ENCODE measurements at regions not wholly inside any gene's neighbourhood (a gene's known extent, or its start where the extent isn't known, plus 50 kb on each side); places are given as distances from the start of the nearest gene placed in this dataset.

GRCh38 chr11:15390857-15391256 is 276.1 kb downstream of the INSC start:
- Histone ChIP-seq H3K9me2 (replicated peaks; ENCODE audit: low read length) (no peaks in the 10 kb centered on the region), H3K79me2 (ENCODE audit: low read length) (no peaks in the 10 kb centered on the region), H3K4me2 (ENCODE audit: low read length) (no peak overlapping the region), H4K20me1 (ENCODE audit: low read length) (no peaks in the 10 kb centered on the region), H3K9me3 (ENCODE audit: low read length) (peaks cover 10% of the 10 kb centered on the region; the same call in 1 of the 2 replicates), H3K9ac (ENCODE audit: low read length) (no peak overlapping the region), H2AFZ (ENCODE audit: low read length) (no peak overlapping the region), H3F3A (ENCODE audit: low read length, unreplicated experiment) (no peaks in the 10 kb centered on the region), H3K36me3 (ENCODE audit: low read depth, low read length) (no peaks in the 10 kb centered on the region), H3K27ac (ENCODE audit: low read length) (no peak overlapping the region), H3K4me1 (ENCODE audit: insufficient read depth, low read length) (no peaks in the 10 kb centered on the region), H3K27me3 (ENCODE audit: low read length) (no peaks in the 10 kb centered on the region), H3K4me3 (ENCODE audit: low read length) (no peak overlapping the region)
- ChIA-PET POLR2A (ENCODE audit: unreplicated experiment) (no interaction called here), CTCF (no interaction called here)
- ATAC-seq (no peak), DNase-seq (no peak)
- intact Hi-C loops (cut with micrococcal nuclease): no loop called here
- BruUV-seq (replicated peaks): no TSS peak
- TF ChIP-seq EZH2phosphoT487 (IDR thresholded peaks at IDR 0.05; ENCODE audit: borderline replicate concordance, low read length) (no peak), EZH2 (IDR thresholded peaks at IDR 0.05; ENCODE audit: low read length, unreplicated experiment) (no peak)
- TF ChIP-seq, protein P1, sequence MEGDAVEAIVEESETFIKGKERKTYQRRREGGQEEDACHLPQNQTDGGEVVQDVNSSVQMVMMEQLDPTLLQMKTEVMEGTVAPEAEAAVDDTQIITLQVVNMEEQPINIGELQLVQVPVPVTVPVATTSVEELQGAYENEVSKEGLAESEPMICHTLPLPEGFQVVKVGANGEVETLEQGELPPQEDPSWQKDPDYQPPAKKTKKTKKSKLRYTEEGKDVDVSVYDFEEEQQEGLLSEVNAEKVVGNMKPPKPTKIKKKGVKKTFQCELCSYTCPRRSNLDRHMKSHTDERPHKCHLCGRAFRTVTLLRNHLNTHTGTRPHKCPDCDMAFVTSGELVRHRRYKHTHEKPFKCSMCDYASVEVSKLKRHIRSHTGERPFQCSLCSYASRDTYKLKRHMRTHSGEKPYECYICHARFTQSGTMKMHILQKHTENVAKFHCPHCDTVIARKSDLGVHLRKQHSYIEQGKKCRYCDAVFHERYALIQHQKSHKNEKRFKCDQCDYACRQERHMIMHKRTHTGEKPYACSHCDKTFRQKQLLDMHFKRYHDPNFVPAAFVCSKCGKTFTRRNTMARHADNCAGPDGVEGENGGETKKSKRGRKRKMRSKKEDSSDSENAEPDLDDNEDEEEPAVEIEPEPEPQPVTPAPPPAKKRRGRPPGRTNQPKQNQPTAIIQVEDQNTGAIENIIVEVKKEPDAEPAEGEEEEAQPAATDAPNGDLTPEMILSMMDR (conservative IDR thresholded peaks at IDR 0.05; ENCODE audit: low read depth, low read length): no peak

DNA sequence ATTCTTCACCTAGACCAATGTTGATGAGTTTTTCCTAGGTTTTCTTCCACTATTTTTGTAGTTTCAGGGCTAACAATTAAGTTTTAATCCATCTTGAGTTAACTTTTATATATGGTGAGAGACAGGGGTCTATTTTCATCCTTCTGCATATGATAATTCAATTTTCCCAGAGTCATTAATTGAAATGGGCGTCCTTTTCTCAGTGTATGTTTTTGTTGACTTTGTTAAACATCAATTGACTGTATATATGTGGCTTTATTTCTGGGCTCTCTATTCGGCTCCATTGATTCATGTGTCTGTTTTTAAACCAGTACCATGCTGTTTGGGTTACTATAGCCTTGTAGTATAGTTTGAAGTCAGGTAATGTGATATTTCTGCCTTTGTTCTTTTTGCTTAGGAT is 282.1 kb downstream of the INSC start:
- ATAC-seq (no peak), DNase-seq (no peak)
- Histone ChIP-seq H3K79me2 (ENCODE audit: low read length) (no peaks in the 10 kb centered on the region), H3K4me1 (ENCODE audit: insufficient read depth, low read length) (no peaks in the 10 kb centered on the region), H3K9me2 (replicated peaks; ENCODE audit: low read length) (no peaks in the 10 kb centered on the region), H3F3A (ENCODE audit: low read length, unreplicated experiment) (no peaks in the 10 kb centered on the region), H4K20me1 (ENCODE audit: low read length) (no peaks in the 10 kb centered on the region), H3K9me3 (ENCODE audit: low read length) (0 out of 2 replicates have a peak, but pooled peaks cover 14% of the 10 kb centered on the region), H2AFZ (ENCODE audit: low read length) (no peak overlapping the region), H3K36me3 (ENCODE audit: low read depth, low read length) (no peaks in the 10 kb centered on the region), H3K4me3 (ENCODE audit: low read length) (no peak overlapping the region), H3K9ac (ENCODE audit: low read length) (no peak overlapping the region), H3K27me3 (ENCODE audit: low read length) (no peaks in the 10 kb centered on the region), H3K4me2 (ENCODE audit: low read length) (no peak overlapping the region), H3K27ac (ENCODE audit: low read length) (no peak overlapping the region)
- no TSS peak for BruUV-seq (replicated peaks)
- CTCF ChIA-PET: no interaction called here
- POLR2A ChIA-PET (ENCODE audit: unreplicated experiment): no interaction called here
- intact Hi-C loops (cut with micrococcal nuclease): no loop called here
- TF ChIP-seq, protein P1 (conservative IDR thresholded peaks at IDR 0.05; ENCODE audit: low read depth, low read length): no peak
- TF ChIP-seq EZH2 (IDR thresholded peaks at IDR 0.05; ENCODE audit: low read length, unreplicated experiment) (no peak), EZH2phosphoT487 (IDR thresholded peaks at IDR 0.05; ENCODE audit: borderline replicate concordance, low read length) (no peak)

DNA sequence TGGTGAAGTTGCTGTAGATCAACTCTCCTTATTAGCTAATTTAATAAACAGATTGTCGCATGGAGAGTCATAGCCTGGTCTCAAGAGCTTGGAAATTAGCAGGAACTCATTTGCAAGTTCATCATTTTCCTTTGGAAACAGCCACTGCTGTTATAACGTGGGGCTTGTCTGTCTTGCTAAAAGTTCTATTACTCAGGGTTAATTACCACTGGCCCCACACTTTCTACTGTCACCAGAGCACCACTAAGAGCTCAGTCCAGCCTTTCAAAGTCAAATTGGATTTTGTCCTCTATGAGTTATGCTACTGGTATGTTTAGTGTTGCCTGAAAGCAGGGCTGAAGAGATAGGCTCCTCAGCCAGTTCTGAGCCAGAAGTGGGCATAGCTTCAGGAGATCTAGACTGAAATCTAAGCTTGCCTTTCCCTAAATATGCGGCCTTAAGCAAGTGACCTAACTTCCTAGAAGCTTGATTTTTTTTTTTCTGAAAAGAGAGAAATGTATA is 292.2 kb downstream of the INSC start:
- ATAC-seq: no peak
- Histone ChIP-seq H3K4me2 (ENCODE audit: low read length) (no peak overlapping the region), H3K9me2 (replicated peaks; ENCODE audit: low read length) (no peaks in the 10 kb centered on the region), H3K27me3 (ENCODE audit: low read length) (no peaks in the 10 kb centered on the region), H3K36me3 (ENCODE audit: low read depth, low read length) (no peaks in the 10 kb centered on the region), H2AFZ (ENCODE audit: low read length) (no peak overlapping the region), H3K79me2 (ENCODE audit: low read length) (no peaks in the 10 kb centered on the region), H3K27ac (ENCODE audit: low read length) (no peak overlapping the region), H3K4me1 (ENCODE audit: insufficient read depth, low read length) (no peaks in the 10 kb centered on the region), H3F3A (ENCODE audit: low read length, unreplicated experiment) (no peaks in the 10 kb centered on the region), H3K4me3 (ENCODE audit: low read length) (no peak overlapping the region), H3K9me3 (ENCODE audit: low read length) (no peaks in the 10 kb centered on the region), H4K20me1 (ENCODE audit: low read length) (no peaks in the 10 kb centered on the region), H3K9ac (ENCODE audit: low read length) (no peak overlapping the region)
- ChIA-PET POLR2A (ENCODE audit: unreplicated experiment) (no interaction called here), CTCF (no interaction called here)
- TF ChIP-seq EZH2 (IDR thresholded peaks at IDR 0.05; ENCODE audit: low read length, unreplicated experiment) (no peak), EZH2phosphoT487 (IDR thresholded peaks at IDR 0.05; ENCODE audit: borderline replicate concordance, low read length) (no peak)
- TF ChIP-seq, protein P1 (conservative IDR thresholded peaks at IDR 0.05; ENCODE audit: low read depth, low read length): no peak
- no peak for DNase-seq
- BruUV-seq (replicated peaks): no TSS peak
- intact Hi-C loops (cut with micrococcal nuclease): no loop called here
